Activated CD4-positive, alpha-beta T cell treated with anti-CD3 and anti-CD28 coated beads, Interleukin-2, Interleukin-4, amounts not matched to agents 100 ng/mL and 50 ng/mL, durations not matched to agents 16 hours and 8 hours (primary cell): ENCODE measurements at regions not wholly inside any gene's neighbourhood (a gene's known extent, or its start where the extent isn't known, plus 50 kb on each side); places are given as distances from the start of the nearest gene placed in this dataset.

ENCODE experiments used
- DNase-seq: peaks from one replicate; pipeline ENCODE4 v3.0.0-alpha.2; 2020; ENCODE audit warnings: low spot score

DNA sequence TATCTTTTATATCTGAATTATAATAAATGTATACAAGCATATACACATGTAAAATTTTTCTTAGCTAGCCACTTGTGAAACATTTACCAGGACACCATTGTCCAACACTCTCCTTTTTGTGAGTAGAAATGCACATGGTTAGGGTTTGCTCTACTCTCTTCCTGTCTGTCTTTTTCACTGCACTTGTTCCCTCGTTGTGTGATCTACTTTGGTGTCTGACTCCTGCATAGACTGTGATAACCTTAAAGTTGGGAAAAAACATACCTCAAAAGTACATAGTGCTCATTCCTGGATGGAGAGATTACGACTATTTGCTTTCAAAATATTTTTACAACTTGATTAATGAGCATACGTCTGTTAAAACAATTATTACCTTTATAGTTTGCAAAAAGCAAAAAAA lies 294.1 kb upstream of the FLRT2 start:
- DNase-seq, result no peak

DNA sequence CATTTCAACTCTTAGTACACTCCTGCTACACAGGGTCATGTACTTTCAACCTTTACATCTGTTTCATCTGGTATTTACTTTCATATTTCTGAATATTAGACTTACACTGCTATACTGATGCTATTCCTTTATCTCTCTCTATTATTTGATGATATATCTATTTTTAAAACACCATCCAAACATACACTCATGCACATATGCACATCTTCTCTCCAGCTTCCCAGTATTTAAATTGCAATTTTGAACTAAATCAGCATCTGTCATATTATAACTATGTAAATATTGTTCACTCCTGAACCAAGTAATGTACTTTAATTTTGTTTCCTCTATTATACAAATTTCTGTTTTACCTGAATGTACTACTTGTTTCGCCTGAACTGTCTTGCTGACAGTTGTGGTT lies 293.6 kb upstream of the FLRT2 start:
- no peak for DNase-seq

DNA sequence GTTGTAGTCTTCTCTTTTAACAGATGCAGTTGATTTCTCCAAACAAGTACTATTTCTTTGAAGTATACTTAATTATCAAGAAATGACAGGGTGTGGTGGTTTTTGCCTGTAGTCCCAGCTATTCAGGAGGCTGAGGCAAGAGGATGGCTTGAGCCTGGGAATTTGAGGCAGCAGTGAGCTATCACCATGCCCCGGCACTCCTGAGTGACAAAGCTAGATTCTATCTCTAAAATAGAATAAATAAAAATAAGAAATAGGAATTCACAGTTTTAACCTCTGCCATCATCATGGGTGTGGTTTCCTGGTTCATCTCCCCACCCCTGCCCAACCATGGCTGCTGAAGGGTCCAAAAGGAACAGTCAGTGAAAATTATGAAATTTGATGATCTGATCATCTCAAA lies 290.2 kb upstream of the FLRT2 start:
- DNase-seq, result no peak

DNA sequence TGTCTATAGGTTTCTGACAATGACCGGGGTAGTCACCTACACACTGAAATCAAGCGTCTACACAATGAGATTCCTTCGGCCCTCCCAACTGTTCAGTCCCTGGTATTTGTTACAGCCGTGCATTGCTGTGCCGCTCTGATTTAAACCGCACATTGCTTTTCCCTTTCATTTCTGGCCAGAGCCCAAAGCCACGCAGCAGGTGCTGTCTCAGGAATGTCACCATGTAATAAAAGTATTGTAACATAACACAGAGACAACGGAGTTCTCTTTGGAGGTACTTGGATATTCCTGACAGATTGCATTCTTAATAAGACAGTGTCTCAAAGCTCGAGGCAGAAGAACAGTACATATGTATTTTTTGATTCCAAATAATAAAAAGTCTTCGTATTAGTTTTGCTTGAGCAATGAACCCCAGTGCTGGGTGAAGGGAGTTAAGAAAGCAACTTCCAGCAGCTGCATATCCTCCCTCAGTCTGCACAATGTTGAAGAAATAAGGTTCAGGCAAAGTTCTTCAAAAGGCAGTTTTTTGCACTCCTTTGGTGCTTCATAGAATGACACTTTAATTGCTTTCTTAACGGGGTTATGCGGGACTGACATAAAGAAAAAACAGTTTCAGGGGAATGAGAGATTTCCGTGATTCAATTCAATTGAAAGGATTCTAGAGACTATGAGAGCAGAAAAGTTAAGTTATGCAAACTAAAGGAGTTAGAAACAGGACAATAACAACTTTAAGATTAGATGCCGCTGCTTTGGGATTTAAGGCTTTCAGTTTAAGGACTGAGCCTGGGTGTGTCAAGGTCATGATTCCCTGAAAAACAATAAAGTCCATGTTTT lies 288.7 kb upstream of the FLRT2 start:
- no peak for DNase-seq

DNA sequence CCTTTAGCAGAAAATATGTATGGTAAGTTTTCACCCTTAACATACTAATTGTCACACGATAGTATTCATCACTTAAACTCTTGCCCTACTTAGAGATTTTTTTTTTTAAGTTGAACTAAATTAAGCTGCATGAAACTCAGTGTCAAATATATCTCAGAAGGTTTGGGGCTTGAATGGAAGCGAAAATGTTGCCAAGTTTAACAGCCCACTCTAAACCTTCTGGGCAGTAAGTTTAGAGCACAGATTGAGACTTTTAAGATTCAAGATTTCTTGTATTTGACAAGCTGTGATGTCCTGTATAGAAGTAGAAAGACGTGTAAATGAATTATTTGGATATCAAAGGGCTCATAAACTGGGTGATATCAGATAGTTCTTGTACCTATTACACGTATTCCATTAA lies 287.3 kb upstream of the FLRT2 start:
- DNase-seq, result no peak

DNA sequence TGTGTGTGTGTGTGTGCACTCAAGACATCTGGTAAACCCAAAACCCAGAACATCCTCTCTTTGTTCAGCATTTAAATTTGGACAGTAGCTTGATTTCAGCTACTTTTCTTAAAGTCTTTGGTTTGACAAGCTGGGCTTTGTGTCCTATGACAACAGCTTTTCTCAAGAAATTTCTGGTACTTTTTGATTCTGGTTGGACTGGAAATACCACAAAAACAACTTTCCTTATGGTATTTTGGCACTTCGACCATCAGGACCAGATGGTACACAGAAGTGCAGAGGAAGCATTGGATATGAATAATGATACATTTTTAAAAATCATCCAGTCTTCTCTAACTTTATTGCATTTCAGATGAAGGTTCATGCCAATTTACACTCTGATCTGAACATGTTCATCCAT lies 286.6 kb upstream of the FLRT2 start:
- DNase-seq, result no peak

DNA sequence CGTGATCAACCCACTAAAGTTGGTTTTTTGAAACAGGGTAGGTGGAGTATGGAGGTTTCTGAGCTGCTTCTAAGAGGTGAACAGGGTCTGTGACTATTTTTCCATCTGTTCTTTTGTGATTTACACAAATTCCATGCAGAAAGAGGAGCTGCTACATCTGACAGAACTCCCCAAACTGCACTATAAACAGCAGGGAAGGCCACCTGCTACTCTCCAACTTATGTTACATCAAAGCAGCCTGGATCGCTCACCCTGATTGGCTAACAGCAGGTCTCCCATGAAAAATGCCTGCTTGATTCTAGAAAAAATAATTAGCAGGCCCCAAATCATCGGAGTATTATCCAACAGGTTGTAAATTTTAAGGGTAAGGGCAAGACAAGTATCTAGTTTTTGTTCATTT lies 282.9 kb upstream of the FLRT2 start:
- no peak for DNase-seq

DNA sequence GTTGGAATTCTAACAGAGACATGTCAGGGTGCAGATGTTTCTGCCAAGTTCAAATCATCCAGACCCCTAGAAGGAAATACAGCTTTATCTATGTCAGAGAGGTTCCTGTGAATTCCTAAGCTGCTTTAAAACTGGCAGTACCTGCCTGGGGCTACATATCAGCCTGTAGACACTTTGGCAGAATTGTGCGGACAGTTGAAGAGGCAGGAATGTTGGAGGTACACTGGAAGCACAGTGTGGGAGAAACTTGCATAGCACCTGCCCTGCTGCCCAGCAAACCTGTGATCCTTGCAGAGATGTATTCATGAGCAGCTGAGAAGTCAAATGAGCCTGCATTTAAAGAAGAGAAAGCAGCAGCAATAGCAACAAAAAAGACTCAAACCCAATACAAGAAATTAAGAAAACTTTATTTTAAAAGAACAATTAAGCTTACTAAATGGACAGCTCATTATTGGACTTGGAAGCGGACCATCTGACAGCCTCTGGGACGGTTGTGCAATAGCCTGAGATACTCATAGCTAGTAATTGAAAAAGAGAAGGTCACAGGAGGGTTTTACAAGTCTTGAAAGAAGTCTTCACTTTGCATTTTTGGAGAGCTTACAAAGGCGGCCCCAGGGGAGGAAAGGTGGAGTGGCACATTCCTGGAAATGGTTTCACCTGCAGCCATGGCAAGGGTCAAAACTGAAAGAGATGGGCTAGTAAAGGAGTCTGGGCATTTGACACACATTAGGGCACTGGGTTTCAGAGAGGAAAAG lies 280.9 kb upstream of the FLRT2 start:
- no peak for DNase-seq

DNA sequence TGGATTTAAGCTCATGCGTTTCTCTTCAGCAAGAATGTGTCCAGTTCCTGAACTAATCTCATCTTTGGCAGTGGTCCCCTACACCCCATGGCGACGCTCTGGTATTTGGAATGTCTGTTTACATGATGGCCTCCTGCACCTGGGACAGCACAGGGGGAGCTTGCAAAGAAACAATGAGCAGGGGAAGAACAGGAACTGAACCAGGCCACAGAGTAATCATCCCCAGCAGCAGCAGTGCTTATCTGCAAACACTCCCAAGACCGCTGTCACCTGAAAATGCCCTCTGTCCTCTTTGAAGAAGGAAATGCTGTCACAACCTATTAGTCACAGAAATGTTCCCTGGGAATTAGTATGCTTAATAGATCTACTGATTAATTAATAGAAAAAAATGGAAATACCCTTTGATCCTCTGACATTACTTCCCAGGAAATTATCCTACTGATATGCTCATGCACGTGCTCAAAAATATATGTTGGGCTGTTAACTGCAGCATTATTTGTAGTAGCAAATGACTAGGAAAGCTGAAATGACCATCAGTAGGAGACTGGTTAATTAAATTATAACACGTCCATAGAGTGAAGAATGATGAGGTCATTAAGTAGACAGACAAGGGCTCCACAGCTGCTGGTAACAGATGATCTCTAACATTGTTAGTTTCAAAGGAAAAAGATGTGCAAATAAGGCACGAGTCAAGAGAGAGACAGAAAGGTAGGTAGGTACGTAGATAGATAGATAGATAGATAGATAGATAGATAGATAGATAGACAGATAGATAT lies 279.3 kb upstream of the FLRT2 start:
- DNase-seq, result no peak

DNA sequence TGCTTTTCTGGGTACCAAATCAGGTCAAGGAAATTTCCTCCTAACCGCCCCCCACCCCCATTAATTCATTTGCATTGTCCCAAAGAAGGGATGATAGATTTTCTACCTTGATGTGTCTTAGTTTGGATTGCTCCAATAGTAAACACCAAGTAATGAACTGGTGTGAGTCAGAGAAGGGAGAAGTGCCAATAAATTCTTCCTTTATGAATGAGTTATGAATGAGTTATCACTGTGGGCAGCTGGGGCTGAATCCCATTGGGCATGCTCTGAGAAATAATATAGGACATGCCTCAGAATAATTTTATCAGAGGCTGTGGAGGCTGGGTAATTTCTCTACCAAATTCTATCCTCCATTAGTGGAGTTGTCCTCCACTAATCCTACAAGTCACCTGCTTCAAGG lies 277.9 kb upstream of the FLRT2 start:
- DNase-seq, result no peak

DNA sequence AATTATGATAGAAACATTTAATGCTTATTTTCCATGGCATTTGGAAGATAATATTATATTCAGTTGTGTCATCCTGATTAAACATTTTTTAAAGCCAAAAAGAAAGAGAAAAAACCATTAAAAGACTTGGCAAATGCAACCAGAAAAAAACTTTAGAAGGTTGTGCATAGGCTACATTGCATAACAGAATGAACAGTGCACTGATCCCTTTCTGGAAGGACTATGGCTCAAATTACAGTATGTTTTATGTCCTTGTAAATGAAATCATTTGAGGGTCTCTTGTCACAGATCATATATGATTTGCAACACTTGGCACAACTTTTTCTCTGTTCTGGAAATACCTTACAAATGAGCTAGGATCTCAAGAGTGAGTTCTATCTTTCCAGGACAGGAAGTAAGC lies 275.2 kb upstream of the FLRT2 start:
- no peak for DNase-seq

DNA sequence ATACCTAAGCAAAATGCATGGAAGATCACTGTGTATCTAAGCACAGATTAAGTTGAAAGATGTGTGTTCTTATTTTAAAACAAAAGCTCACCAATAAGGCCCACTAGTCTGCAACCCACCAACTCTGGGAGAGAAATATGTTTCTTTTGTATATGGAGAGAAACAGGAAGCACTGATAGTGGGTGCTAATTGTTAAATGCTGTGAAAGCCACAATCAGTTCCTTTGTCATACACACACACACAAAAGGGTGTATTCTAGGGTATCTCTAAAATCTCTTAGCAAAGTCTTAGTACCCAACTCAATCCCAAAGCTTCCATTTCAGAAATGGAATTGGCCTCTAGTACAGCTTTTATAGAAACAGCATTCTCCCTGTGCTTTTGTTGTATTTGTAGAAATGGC lies 272.7 kb upstream of the FLRT2 start:
- DNase-seq, result no peak

DNA sequence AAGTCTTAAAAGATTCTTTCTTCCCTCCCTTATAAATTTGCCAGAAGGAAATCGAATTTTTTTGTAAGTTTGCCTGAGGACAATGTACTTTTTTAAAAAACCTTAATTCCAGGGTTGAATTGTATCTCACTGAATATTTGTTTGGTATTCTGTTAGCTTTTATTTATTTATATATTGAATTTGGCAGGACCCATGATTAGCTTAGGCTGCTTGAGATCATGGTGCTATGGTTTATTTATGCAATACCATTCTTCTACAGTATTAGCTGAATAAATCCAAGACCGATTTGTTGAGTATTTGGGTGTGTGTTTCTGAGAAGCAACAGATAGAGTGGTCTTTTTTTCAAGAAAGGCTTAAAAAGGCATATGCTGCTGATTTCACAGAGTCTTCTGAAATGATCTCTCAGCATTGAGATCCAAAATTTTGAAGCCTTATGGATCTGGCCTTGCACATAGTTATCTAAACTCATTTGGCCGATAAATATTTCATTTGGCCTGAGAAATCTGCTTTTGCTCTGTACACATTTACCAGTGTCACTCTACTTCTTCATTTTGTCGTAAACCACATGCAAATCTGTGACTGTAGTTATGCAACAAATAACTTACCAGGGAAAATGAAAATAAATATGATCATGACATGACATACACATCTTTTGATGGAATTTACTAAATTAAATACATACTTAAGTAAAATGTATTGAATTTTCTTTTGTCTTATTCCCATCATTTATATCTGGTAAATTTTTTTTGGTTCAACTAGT lies 265.8 kb upstream of the FLRT2 start:
- DNase-seq, result no peak

DNA sequence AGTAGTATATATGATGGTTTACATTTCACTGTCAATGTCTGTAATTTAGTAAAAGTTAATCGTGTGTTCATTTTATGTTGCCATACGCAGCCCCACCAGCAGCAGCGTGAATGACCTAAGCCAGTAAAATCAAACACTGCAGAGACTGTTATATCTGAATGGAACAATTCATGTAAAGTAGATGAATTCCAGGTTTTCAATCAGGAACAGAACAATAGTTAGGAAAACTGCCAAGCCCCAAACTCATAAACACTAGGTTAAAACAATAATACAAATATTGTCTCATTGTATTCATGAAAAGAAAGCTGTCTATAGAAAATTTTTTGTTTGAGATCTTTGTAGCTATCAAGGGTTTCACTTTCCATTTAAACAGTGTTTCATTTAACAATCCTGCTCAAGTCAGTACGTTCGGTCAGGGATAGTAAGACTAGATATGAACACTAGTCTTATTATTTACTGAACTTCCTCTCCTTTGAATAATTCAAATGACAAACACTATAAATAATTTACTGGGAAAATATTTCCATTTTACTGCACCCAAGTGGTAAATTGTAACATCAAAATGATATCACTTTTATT lies 256.8 kb upstream of the FLRT2 start:
- no peak for DNase-seq

DNA sequence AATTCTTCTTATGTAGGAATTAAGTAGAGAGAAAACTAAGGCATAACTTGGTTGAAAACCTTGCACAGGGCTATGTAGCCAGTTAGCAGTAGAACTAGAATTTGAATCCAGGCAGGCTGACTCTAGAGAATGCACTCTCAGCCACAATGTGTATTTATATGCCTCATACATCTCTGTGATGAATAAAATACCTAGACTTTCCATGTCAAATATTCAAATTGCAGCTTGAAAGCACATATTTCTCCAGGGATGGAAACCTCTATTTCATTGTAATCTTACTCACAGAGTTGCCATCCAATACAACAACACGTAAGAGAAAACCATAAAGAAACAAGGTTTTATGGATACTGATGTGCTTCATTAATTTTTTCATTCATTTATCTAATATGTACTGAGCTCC lies 256.0 kb upstream of the FLRT2 start:
- no peak for DNase-seq

DNA sequence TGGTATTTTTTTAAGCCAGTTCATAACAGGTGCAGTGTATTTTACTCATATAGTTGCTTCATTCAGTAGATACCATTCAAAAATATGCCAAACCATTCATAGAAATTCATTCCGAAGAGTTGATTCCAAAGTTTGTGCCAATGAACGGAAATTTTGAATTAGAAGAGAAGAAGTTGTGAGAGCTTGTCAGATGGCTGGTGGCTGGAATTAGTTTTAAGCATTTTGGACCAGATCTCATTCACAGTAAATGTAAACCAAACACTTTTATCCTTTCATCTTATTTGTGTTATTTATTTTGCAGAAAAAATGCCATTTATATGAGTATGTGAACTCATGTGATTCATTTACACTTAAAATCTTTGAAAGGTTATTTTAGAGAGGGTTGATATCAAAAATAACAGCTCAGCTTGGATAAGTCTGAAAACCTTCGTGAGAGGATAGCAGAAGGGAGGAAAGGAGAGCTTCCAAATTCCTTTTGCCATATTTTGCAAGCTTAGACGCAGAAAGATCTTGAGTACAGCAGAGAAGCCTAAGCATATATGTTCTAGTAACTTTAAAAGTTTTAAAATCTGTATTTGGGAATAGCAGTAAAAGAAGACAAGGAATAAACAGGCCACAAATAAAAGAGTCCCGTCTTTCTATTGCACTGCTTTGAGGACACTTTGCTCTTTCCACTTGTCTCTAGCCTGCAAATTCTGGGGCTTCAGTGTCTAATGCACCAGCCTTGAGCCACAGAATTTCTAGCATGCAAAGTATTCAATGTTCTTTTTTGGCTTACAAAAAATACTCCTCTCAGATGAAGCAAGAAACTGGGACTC lies 253.6 kb upstream of the FLRT2 start:
- DNase-seq, result no peak

DNA sequence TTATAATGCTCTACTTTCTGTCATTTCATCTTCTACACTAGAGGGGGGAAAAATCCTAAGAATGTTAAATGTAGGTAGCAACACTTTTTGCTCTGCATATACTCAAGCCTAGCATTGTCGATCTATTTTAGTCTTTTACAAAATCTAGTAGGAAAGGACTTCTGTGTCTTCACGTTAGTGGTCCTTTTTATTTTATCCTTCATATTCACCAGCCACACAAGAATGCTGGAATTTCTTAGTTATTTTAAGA lies 253.0 kb upstream of the FLRT2 start:
- DNase-seq, result no peak

DNA sequence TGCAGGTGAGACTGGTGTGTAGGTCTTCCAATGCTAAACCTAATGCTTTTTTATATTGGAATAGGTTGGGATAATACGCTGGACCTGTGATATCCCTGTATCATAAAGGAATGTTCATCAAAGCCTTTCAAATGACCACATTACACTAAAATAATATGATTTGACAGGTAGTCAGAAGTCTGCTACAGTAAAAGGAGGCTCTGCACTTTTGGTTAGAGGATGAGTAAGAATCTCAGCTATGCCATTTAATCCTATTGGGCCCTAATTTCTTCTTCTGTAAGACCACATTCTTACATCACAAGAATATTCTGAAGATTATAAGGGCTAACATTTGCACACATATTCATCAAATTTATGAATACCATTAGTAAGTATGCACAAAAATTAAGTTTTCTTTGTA lies 250.5 kb upstream of the FLRT2 start:
- no peak for DNase-seq

DNA sequence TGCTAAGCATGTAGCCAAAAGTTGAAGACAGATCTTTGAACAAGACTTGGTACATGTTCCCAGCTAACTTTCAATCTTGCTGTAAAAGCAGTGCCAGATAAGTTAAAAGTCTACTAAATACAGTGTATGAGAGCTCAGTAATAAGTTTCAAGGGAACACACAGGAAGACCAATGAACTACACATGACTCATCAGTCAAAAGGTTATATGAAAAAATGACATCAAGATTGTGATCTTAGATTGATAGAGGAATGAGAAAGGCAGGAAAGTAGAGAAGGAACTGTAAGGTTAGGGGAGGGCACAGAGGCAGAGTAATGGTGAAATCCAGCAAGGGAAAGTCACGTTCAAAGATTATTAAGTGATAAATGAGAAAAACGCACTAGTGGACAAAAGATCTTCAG lies 249.9 kb upstream of the FLRT2 start:
- no peak for DNase-seq

DNA sequence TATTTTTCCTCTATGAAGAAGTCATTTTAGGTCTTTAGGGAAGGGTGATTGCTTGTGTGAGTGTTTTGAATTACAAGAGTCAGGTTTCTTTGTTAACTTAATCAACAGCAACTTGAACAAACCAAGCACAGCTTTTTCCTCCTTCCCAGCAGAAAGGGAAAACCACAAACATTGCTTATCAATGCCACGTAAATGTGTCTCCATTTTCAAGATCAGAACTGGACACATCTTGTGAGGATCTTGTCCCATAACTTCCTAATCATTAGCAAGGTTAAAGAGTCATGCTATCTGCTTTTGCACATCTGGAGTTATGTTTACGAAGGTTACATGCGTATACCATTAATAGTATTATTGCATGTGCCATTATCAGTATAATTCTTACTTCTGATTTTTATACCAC lies 248.0 kb upstream of the FLRT2 start:
- DNase-seq, result no peak

DNA sequence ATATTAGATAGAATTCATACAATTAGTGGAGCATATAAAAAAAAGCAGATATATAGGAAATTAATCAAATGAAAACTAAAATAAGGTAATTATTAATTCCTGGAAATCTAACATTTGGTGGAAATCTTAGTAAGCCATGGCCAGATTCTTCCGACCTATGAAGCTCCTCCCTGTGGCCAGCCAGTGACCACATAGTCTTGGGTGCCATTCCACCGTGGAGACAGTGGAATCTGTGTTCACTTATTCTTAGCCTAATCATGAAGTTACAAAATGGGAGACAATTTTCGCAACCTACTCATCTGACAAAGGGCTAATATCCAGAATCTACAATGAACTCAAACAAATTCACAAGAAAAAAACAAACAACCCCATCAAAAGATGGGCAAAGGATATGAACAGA lies 241.9 kb upstream of the FLRT2 start:
- no peak for DNase-seq
